ENCODE measurements at regions not wholly inside any gene's neighbourhood (a gene's known extent, or its start where the extent isn't known, plus 50 kb on each side); places are given as distances from the start of the nearest gene placed in this dataset.
"Not testable (repeated sequence)": the region's sequence is repeated elsewhere in the genome, so short reads cannot be mapped to it uniquely, and the experiment has no call there.

DNA sequence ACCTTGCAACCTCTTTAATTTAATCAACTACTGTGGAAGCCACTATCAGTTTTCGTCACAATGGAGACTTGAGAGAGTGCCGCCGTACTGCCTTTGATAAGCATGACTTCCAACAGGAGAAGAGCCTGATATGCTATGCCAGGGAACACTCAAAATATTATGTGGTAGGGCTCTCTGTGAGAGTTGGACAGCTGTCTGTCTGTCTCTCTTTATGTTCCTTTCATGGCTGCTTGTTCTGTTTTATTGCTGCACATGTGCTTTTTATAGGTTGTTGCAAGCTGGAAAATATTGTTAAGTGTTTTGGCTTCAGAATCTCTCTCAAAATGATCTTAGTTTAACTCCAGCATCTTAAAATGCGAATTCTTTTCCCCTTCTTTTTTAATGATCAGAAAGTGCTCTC lies 249.4 kb upstream of the RARB start:
- no peak for TF ChIP-seq JUND (IDR thresholded peaks at IDR 0.05; ENCODE audit: low read depth)
- in situ Hi-C loops (cut with HindIII; ENCODE audit: low pct_unique_long_range_greater_than_20kb, low sequenced_read_pairs), result no loop called here
- DNase-seq (ENCODE audit: low read depth in 1 of 2, low spot score in 1 of 2), result no peak

DNA sequence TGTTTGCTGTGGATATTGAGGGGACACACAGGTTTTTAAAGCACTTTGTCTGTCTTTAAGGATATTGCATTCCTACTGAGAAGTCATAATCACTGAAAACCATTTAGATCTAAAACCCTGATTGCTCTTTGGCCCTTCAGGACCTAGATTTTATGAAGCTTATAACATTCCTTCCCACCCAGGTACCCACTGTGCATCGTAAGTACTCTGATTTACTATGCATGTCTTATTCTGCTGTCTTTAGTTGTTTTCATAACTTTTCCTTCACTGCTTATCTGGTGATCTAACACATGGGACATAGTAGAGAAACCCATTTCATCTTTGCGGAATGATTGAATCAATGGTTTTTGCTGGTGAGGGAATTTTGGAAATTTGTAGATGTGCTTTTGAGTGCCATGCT lies 247.0 kb upstream of the RARB start:
- in situ Hi-C loops (cut with HindIII; ENCODE audit: low pct_unique_long_range_greater_than_20kb, low sequenced_read_pairs), result no loop called here
- TF ChIP-seq JUND (IDR thresholded peaks at IDR 0.05; ENCODE audit: low read depth), result no peak
- DNase-seq (ENCODE audit: low read depth in 1 of 2, low spot score in 1 of 2), result no peak

DNA sequence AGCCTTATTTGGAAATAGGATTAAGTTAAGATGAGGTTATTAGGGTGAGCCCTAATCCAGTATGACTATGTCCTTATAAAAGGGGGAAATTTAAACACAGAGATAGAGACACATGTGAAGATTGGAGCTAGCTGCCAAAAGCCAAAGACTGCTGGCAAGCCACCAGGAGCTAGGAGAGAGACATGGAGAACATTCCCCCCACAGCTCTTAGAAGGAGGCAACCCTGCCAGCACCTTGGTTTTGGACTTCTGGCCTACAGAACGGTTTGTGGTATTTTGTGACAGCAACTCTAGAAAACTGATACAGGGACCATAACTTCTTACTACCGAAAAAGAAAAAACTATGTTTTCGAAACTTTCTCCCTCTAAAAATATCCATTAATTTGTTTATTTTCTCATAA lies 245.3 kb upstream of the RARB start:
- DNase-seq (ENCODE audit: low read depth in 1 of 2, low spot score in 1 of 2), result no peak
- in situ Hi-C loops (cut with HindIII; ENCODE audit: low pct_unique_long_range_greater_than_20kb, low sequenced_read_pairs), result no loop called here
- no peak for TF ChIP-seq JUND (IDR thresholded peaks at IDR 0.05; ENCODE audit: low read depth)

DNA sequence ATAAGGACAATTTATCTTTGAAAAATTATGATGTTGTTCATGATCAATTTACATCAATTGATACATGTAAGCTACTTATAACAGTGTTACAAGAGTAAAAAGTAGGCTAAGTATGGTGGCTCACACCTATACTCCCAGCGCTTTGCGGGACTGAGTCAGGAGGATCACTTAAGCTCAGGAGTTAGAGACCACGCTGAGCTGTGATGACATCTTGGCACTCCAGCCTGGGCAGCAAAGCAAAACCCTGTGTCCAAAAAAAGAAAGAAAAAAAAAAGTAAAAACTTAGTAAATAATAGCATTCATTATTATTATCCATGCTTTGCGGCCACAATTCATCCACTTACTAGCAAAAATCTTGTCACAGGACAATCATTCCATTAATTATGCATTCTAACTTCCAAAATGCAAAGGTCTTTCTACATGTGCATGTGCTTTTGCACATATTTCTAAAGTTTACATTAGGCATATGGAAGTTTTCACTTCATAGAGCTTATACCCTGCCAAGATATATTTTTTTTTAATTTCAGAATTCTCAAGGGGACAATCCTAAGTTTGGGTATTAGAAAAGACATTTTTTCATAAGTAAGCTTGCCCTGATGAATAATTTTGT lies 243.3 kb upstream of the RARB start:
- in situ Hi-C loops (cut with HindIII; ENCODE audit: low pct_unique_long_range_greater_than_20kb, low sequenced_read_pairs), result no loop called here
- TF ChIP-seq JUND (IDR thresholded peaks at IDR 0.05; ENCODE audit: low read depth), result no peak
- DNase-seq (ENCODE audit: low read depth in 1 of 2, low spot score in 1 of 2), result no peak

DNA sequence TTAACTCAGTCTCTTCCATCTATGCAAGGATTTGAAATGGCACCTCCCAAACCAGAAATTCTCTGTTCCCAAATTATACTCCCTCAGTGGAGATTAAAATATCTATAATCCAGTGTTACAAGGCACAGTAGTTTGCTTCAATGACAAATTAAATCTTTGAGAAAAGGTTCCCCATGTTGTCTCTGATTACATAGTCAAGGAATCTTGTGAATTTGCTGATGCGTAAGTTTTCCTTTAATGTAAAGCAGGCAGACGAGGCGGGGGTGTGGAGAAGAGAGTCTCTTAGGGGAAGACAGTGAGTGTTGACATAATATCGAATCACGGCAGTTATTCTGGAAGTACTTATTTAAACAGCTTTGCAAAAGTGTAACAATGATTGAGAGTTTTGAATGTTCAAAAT lies 236.4 kb upstream of the RARB start:
- TF ChIP-seq JUND (IDR thresholded peaks at IDR 0.05; ENCODE audit: low read depth), result no peak
- in situ Hi-C loops (cut with HindIII; ENCODE audit: low pct_unique_long_range_greater_than_20kb, low sequenced_read_pairs), result no loop called here
- DNase-seq (ENCODE audit: low read depth in 1 of 2, low spot score in 1 of 2), result no peak

DNA sequence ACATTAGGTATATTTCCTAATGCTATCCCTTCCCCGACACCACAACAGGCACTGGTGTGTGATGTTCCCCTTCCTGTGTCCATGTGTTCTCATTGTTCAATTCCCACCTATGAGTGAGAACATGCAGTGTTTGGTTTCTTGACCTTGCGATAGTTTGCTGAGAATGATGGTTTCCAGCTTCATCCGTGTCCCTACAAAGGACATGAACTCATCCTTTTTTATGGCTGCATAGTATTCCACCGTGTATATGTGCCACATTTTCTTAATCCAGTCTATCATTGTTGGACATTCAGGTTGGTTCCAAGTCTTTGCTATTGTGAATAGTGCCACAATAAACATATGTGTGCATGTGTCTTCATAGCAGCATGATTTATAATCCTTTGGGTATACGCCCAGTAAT lies 228.5 kb upstream of the RARB start:
- DNase-seq (ENCODE audit: low read depth in 1 of 2, low spot score in 1 of 2); in situ Hi-C loops (cut with HindIII; ENCODE audit: low pct_unique_long_range_greater_than_20kb, low sequenced_read_pairs): not testable (repeated sequence)

DNA sequence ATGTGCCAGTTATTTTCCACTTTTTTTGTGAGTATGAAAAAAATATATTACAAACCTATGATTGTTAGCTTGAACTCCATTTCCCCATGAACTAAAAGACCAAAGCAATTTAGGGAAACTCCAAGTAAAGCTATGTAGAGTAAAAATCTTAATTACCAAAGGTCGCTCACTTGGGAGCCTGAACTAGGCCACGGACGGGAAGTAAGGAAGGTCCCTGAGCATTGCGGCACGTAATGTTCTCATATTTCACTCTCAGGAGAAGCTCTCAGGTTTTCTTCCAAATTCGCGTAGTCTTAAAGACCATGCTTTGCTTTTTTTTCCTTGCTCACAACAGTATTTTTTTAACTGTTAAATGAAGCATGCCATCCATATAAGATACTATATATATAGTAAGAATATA lies 215.3 kb upstream of the RARB start:
- no peak for TF ChIP-seq JUND (IDR thresholded peaks at IDR 0.05; ENCODE audit: low read depth)
- in situ Hi-C loops (cut with HindIII; ENCODE audit: low pct_unique_long_range_greater_than_20kb, low sequenced_read_pairs), result no loop called here
- DNase-seq (ENCODE audit: low read depth in 1 of 2, low spot score in 1 of 2), result no peak

DNA sequence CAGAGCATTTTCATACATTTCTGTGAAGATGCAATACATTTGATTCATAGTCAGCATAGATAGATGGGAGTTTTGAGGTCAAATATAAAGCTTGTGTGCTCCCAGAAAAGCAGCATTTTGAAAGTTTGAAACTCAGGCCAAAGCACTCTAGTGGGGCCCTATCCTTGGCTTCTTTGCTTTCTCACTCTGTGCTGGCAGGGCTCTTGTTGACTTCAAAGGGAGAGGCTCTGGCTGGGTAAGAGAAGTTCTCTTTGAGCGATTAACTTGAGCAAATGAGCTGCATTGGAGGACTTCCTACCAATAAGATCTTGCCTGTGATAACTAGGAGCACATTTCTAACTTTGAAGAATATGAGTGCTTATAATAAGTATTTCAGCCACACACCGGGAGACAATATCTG lies 214.0 kb upstream of the RARB start:
- TF ChIP-seq JUND (IDR thresholded peaks at IDR 0.05; ENCODE audit: low read depth), result no peak
- DNase-seq (ENCODE audit: low read depth in 1 of 2, low spot score in 1 of 2), result no peak
- in situ Hi-C loops (cut with HindIII; ENCODE audit: low pct_unique_long_range_greater_than_20kb, low sequenced_read_pairs), result no loop called here

DNA sequence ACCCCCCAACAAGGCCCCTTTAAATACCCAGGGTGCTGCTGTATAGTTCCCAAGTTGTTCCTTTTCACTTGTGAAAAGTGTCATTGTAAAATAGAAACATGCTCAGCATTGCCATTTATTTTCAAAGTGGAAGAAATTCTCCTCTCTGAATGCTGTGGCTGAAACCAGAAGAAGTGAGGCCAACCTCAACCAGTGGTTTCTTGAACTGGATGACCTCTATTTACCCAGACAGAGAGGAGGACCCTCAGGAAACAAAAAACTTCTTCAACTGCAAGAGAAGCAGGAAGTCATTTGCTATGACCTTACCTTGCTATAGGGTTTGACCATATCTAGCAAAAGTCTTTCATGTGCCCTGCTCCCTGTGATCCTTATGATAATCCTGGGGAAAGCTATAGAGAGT lies 209.7 kb upstream of the RARB start:
- in situ Hi-C loops (cut with HindIII; ENCODE audit: low pct_unique_long_range_greater_than_20kb, low sequenced_read_pairs), result no loop called here
- TF ChIP-seq JUND (IDR thresholded peaks at IDR 0.05; ENCODE audit: low read depth), result no peak
- DNase-seq (ENCODE audit: low read depth in 1 of 2, low spot score in 1 of 2), result no peak

DNA sequence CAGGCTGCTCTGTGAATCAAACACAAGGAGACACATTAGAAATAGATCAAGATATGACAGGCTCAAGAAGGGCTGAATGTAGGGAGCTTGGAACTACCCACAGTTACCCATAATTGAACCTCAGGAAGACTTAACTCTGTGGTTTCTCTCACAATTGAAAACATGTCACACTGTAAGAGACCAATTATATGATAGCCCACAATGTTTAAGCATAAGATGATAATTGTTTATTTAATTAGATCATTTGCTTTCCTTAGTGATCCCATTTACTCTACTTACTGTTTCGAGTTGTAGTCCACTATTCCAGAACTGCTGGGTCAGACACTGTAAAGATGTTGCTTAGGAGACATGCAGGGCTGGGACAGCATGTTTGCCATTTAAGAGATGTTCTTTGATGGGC lies 201.3 kb upstream of the RARB start:
- DNase-seq (ENCODE audit: low read depth in 1 of 2, low spot score in 1 of 2), result no peak
- in situ Hi-C loops (cut with HindIII; ENCODE audit: low pct_unique_long_range_greater_than_20kb, low sequenced_read_pairs), result no loop called here
- no peak for TF ChIP-seq JUND (IDR thresholded peaks at IDR 0.05; ENCODE audit: low read depth)

DNA sequence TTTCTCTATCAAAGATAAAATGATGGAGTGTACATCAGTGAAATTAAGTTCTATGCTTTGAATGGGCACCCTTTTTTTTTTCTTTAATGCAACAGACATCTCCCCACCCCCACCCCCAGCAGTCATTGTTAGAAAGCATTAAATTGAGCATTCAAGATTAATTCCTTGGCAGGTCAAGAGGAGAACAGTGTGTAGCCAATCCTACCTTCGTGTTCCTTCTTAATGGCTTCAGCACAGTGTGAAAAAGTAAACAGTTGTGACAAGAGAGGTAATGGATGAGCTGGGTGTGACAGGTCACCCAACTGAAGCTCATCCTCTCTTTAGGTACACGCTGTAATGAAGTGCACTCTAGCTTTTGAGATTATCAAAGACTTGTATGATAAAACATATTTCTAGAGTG lies 198.5 kb upstream of the RARB start:
- TF ChIP-seq JUND (IDR thresholded peaks at IDR 0.05; ENCODE audit: low read depth), result no peak
- in situ Hi-C loops (cut with HindIII; ENCODE audit: low pct_unique_long_range_greater_than_20kb, low sequenced_read_pairs), result no loop called here
- no peak for DNase-seq (ENCODE audit: low read depth in 1 of 2, low spot score in 1 of 2)

DNA sequence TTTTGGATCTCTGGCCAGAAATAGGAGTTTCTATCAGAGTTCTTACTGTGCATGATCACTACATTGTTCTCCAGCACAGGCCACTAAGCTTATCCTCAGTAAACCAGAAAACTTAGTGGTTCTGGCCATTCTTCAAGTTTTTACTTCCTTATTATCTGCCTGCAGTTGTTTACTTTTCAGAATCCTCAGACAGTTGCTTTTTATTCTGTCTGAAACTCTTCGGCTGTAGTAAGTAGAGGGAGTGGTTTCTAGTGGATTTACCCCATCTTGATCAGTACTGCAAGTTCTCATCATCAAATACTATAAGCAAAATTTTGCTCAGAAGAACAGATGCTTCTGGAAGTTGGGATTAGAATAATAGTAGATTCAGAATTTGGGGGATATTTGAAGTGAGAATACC lies 193.0 kb upstream of the RARB start:
- no peak for TF ChIP-seq JUND (IDR thresholded peaks at IDR 0.05; ENCODE audit: low read depth)
- no peak for DNase-seq (ENCODE audit: low read depth in 1 of 2, low spot score in 1 of 2)
- in situ Hi-C loops (cut with HindIII; ENCODE audit: low pct_unique_long_range_greater_than_20kb, low sequenced_read_pairs), result no loop called here

DNA sequence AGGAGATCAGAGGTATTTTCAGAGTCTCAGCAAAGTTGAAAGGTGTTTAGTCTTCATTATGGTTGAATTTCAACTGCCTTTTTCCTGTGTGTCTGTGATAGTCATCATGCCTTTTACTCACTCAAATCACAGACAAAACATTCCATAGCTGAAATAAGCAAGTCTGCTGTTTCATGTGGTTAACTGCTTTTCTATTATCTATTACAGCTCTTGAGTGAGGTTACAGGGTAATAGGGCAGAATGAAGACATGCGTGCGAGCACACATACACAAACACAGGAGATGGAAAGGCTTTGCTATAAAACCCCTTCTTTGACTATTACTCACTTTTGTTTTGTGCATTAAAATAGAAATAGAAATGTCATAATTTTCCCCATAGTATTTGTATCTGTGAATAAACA lies 192.6 kb upstream of the RARB start:
- DNase-seq (ENCODE audit: low read depth in 1 of 2, low spot score in 1 of 2), result no peak
- in situ Hi-C loops (cut with HindIII; ENCODE audit: low pct_unique_long_range_greater_than_20kb, low sequenced_read_pairs), result no loop called here
- TF ChIP-seq JUND (IDR thresholded peaks at IDR 0.05; ENCODE audit: low read depth), result no peak

DNA sequence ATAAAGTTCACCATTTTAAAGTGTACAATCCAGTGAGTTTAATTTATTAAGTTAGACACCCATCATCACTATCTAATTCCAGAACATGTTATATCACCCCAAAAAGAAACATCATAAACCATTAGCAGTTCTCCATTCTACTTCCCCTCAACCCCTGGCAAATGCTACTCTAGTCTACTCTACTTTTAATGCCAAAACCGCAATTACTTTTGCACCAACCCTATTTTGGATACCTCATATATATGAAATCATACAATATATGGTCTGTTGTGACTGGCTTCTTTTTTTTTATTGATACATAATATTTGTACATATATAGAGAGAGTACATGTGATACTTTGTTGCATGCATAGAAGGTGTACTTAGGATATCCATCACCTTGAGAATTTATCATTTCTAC lies 190.5 kb upstream of the RARB start:
- in situ Hi-C loops (cut with HindIII; ENCODE audit: low pct_unique_long_range_greater_than_20kb, low sequenced_read_pairs), result no loop called here
- no peak for TF ChIP-seq JUND (IDR thresholded peaks at IDR 0.05; ENCODE audit: low read depth)
- DNase-seq (ENCODE audit: low read depth in 1 of 2, low spot score in 1 of 2), result no peak

Measured in T47D (cell line).